NT2/D1 (cell line): ENCODE measurements at regions not wholly inside any gene's neighbourhood (a gene's known extent, or its start where the extent isn't known, plus 50 kb on each side); places are given as distances from the start of the nearest gene placed in this dataset.
A peak's percentile ranks its signal among the peaks of the same experiment; 100 is the strongest.

Source experiments
- DNase-seq: peaks from one replicate; pipeline ENCODE4 v3.0.0-alpha.2; 2011; ENCODE audit warnings: low read depth, low spot score
- H3K27me3 ChIP-seq: 2 replicates; pipeline ENCODE4 v1.6.0; 2011; ENCODE audit warnings: mild to moderate bottlenecking; ENCODE audit not compliant: insufficient read length, insufficient read depth
- H3K36me3 ChIP-seq: 2 replicates; pipeline ENCODE4 v1.6.1; 2011; ENCODE audit warnings: mild to moderate bottlenecking, low read length, mixed read lengths; ENCODE audit not compliant: insufficient read depth, insufficient read length
- H3K4me1 ChIP-seq: 2 replicates; pipeline ENCODE4 v1.5.1; 2011; ENCODE audit not compliant: insufficient read depth, insufficient read length
- H3K4me3 ChIP-seq: 2 replicates; pipeline ENCODE4 v1.5.1; 2011; ENCODE audit warnings: low read depth; ENCODE audit not compliant: insufficient read length
- H3K9ac ChIP-seq: 2 replicates; pipeline ENCODE4 v1.6.0; 2011; ENCODE audit warnings: low read depth; ENCODE audit not compliant: insufficient read length
- H3K9me3 ChIP-seq: 2 replicates; pipeline ENCODE4 v1.5.1; 2011; ENCODE audit warnings: mild to moderate bottlenecking, low read length; ENCODE audit not compliant: insufficient read depth
- SUZ12 ChIP-seq: IDR thresholded peaks from 2 replicates; pipeline ENCODE4 v1.6.1; 2011; ENCODE audit not compliant: insufficient read length, insufficient read depth; ENCODE audit errors: extremely low read depth
- YY1 ChIP-seq: IDR thresholded peaks from 2 replicates; pipeline ENCODE4 v1.6.1; 2011; ENCODE audit not compliant: insufficient read length, insufficient read depth
- ZNF274 ChIP-seq: IDR thresholded peaks from 2 replicates; pipeline ENCODE4 v1.6.1; 2011; ENCODE audit warnings: mild to moderate bottlenecking, low read depth, low read length

GRCh38 chr12:75960954-75961661 lies 70.5 kb downstream of the PHLDA1 start:
- Histone ChIP-seq H3K9ac (no peak overlapping the region), H3K4me1 (peaks cover 7% of the 10 kb centered on the region), H3K27me3 (no peaks in the 10 kb centered on the region)

GRCh38 chr12:75960086-75960910 lies 71.3 kb downstream of the PHLDA1 start:
- H3K9ac ChIP-seq = no peak overlapping the region
- DNase-seq = no peak
- no peaks in the 10 kb centered on the region for H3K9me3 ChIP-seq
- TF ChIP-seq SUZ12 = no peak
- no peak for TF ChIP-seq YY1
- no peak for TF ChIP-seq ZNF274
- no peaks in the 10 kb centered on the region for H3K36me3 ChIP-seq
- no peak overlapping the region for H3K4me3 ChIP-seq
- peaks cover 7% of the 10 kb centered on the region for H3K4me1 ChIP-seq
- H3K27me3 ChIP-seq = no peaks in the 10 kb centered on the region

More at GRCh38 chr12:75960954-75961661, 70.5 kb downstream of the PHLDA1 start:
- DNase-seq = no peak
- Histone ChIP-seq H3K36me3 (no peaks in the 10 kb centered on the region), H3K4me3 (no peak overlapping the region), H3K9me3 (no peaks in the 10 kb centered on the region)
- TF ChIP-seq ZNF274 = no peak
- no peak for TF ChIP-seq SUZ12
- no peak for TF ChIP-seq YY1

- H3K4me1 ChIP-seq = peaks cover 7% of the 10 kb centered on the region
These were observed 72.1 kb downstream of the PHLDA1 start for GRCh38 chr12:75959506-75959905.

GRCh38 chr12:75959060-75959459 lies 72.5 kb downstream of the PHLDA1 start:
- no peak for TF ChIP-seq YY1
- TF ChIP-seq SUZ12 = no peak
- H3K9ac ChIP-seq = peak overlapping the region; percentile 22

More at GRCh38 chr12:75959506-75959905, 72.1 kb downstream of the PHLDA1 start:
- DNase-seq = no peak
- no peaks in the 10 kb centered on the region for H3K36me3 ChIP-seq
- no peak overlapping the region for H3K9ac ChIP-seq
- H3K4me3 ChIP-seq = no peak overlapping the region
- no peaks in the 10 kb centered on the region for H3K27me3 ChIP-seq
- H3K9me3 ChIP-seq = no peaks in the 10 kb centered on the region
- TF ChIP-seq YY1 (no peak), ZNF274 (no peak), SUZ12 (no peak)

GRCh38 chr12:75955251-75955650 lies 76.3 kb downstream of the PHLDA1 start:
- H3K4me3 ChIP-seq = no peak overlapping the region
- no peaks in the 10 kb centered on the region for H3K27me3 ChIP-seq
- no peak for TF ChIP-seq YY1
- no peak for TF ChIP-seq SUZ12
- no peak for TF ChIP-seq ZNF274
- no peaks in the 10 kb centered on the region for H3K9me3 ChIP-seq
- no peak for DNase-seq
- no peaks in the 10 kb centered on the region for H3K36me3 ChIP-seq
- H3K9ac ChIP-seq = no peak overlapping the region
- H3K4me1 ChIP-seq = peaks cover 4% of the 10 kb centered on the region

More at GRCh38 chr12:75959060-75959459, 72.5 kb downstream of the PHLDA1 start:
- peak; percentile 76 for DNase-seq
- H3K9me3 ChIP-seq = no peaks in the 10 kb centered on the region
- peaks cover 7% of the 10 kb centered on the region for H3K4me1 ChIP-seq
- H3K27me3 ChIP-seq = no peaks in the 10 kb centered on the region
- no peaks in the 10 kb centered on the region for H3K36me3 ChIP-seq
- H3K4me3 ChIP-seq = no peak overlapping the region

- TF ChIP-seq SUZ12 (no peak), ZNF274 (no peak), YY1 (no peak)
- Histone ChIP-seq H3K4me3 (no peak overlapping the region), H3K4me1 (no peaks in the 10 kb centered on the region), H3K36me3 (no peaks in the 10 kb centered on the region), H3K27me3 (no peaks in the 10 kb centered on the region), H3K9me3 (no peaks in the 10 kb centered on the region), H3K9ac (no peak overlapping the region)
- DNase-seq = no peak
These were observed 76.8 kb downstream of the PHLDA1 start for GRCh38 chr12:75954749-75955148.

- TF ChIP-seq YY1 (no peak), ZNF274 (no peak), SUZ12 (no peak)
- Histone ChIP-seq H3K9me3 (no peaks in the 10 kb centered on the region), H3K4me1 (no peaks in the 10 kb centered on the region), H3K4me3 (no peak overlapping the region), H3K9ac (no peak overlapping the region), H3K36me3 (no peaks in the 10 kb centered on the region), H3K27me3 (no peaks in the 10 kb centered on the region)
- DNase-seq = peak; percentile 66
These were observed 77.5 kb downstream of the PHLDA1 start for GRCh38 chr12:75954041-75954440.
